Epithelial cell of prostate (primary cell): ENCODE measurements at regions not wholly inside any gene's neighbourhood (a gene's known extent, or its start where the extent isn't known, plus 50 kb on each side); places are given as distances from the start of the nearest gene placed in this dataset.
"Not testable (repeated sequence)": the region's sequence is repeated elsewhere in the genome, so short reads cannot be mapped to it uniquely, and the experiment has no call there.

Experiments
- DNase-seq: peaks from one replicate; pipeline ENCODE4 v3.0.0-alpha.2; 2011; ENCODE audit warnings: low read depth, low spot score
- H3K27ac ChIP-seq: fragments of 450-650 bp; 2 replicates; pipeline ENCODE4 v1.5.1; 2017; ENCODE audit warnings: mild to moderate bottlenecking

DNA sequence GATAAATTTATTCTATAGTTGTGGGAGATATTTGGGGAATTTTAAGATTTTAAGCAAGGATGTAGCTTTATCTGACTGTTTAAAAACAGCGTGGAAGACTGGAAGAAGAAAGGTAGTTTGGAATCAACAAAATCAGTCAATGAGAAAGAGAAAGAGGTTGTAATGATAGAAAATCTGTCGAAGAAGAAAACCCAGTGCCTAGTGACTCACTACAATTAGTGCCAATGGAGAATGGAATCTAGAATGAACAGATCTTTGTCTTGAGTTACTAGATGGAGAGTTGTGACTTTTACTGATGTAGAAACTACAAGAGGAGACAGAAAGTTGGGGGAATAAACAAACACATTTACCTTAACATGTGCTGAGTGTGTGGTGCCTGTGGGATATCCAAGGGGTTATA, 577.8 kb upstream of the NR5A2 start:
- H3K27ac ChIP-seq: no peak overlapping the region
- DNase-seq: no peak

DNA sequence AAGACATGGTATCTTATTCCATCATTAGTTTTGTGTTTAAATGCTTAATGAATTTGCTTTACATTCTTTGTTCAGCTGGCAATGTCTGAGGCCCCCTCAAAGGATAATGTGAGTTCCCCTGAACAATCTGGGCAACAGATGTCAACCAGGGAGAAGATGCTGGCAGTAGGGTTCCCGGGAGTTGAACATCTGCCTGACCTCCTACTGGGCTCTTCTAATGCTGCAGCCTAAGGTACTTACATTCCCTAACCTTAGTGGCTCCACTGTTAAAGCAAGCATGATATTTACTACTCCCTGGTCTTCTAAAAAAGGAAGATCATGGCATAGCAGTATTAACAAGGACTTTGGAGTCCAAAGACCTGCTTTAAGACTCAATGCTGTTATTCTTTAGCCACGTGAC, 574.9 kb upstream of the NR5A2 start:
- no peak overlapping the region for H3K27ac ChIP-seq
- no peak for DNase-seq

DNA sequence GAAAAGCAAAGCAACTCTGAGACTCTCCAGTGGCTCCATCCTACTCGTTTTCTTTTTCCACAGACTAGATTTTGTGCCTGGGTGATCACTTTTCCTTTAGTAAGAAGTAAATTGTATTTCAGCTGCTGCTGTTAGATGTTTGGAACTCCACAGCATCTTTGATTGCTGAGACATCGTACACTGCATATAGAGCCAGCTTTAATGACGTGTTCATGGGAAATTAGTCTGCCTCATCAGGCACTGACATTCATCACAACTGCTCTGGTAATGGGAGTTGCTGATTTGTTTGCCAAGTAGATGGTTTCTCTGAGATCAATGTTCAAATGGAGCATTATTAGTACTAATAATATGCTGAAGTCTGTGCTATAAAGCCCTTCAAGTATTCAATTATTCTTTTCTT, 573.8 kb upstream of the NR5A2 start:
- no peak for DNase-seq
- H3K27ac ChIP-seq: no peak overlapping the region

DNA sequence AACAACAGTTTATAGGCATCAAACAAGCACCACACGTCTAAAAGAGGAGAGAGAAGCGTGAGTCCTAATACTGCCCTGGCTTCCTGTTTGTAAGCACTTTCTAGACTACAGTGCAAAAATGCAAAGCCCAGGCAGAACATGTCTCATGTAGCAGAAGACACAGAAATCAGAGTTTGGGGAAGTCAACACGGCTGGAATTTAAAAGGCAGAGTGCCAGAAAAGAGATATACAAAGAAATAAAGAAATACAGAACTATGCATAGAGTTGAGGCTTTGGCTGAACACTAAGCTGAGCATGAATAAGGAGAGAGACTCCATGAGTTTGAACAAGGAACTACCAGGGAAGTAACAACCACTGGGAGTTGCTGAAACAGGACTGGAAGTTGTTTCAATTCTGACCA, 566.6 kb upstream of the NR5A2 start:
- no peak for DNase-seq

DNA sequence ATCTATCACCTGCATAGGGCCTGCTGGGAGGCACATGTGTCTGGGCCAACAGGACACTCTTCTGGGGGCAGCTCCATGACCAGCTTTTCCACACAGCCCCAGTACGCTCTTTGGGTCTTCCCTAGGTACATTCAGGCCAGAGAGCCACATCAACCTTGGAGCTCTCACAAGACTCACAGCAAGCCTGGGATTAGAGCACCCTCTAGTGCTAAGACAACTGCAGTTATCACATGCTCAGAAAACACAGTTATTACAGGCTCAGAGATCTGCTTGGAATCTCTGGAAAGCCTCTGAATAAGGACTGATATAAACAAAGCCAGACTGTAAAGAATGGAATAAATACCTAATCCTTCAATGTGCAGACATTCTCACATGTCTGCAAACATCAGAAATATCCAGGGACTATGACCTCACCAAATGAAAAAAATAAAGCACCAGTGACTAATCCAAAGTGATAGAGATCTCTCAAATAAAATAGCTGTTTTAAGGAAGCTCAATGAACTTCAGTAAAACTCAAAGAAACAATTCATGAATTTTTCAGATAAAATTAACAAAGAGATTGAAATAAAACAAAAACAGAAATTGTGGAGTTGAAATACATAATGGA, 563.9 kb upstream of the NR5A2 start:
- DNase-seq: peak; percentile 2

More for the DNA sequence above, 566.6 kb upstream of the NR5A2 start:
- H3K27ac ChIP-seq: no peak overlapping the region

DNA sequence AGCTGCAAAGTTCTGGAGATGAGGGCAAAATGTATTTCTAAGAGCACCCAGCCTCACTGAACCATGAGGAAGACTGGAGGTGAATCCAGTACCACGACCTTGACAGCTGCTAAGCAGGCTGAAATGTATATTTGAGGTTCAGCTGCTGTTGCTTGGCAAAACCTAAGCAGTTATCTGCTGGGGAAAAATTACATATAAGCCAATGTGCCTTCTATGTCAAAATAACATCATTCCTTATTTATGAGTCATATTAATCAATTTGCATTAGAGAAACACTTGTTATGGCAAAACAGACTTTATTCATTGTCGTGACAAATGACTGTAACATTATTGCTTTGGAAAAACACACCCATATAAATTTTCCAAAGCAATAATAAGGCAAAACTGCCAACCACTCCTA, 560.5 kb upstream of the NR5A2 start:
- no peak for DNase-seq
- H3K27ac ChIP-seq: no peak overlapping the region

More for the DNA sequence above, 563.9 kb upstream of the NR5A2 start:
- no peak overlapping the region for H3K27ac ChIP-seq

DNA sequence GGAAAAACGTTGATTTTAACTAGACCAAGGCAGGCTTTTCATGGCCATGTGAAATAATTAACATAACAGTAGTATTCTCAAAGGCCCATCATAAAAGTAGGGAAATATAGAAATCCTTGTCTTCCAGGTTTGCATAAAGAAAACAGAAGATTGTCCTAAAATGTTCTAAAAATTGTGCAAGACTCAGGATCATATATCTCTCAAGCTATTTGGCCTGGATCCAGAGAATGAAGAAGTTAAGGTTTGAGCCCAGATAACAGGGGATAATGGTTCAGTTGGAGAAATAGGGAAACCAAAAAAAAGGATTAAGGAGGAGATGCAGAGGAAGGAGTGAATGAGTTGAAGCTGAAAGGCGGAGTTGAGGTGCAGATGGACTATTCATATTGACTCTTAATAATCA, 555.5 kb upstream of the NR5A2 start:
- H3K27ac ChIP-seq: no peak overlapping the region
- DNase-seq: no peak

DNA sequence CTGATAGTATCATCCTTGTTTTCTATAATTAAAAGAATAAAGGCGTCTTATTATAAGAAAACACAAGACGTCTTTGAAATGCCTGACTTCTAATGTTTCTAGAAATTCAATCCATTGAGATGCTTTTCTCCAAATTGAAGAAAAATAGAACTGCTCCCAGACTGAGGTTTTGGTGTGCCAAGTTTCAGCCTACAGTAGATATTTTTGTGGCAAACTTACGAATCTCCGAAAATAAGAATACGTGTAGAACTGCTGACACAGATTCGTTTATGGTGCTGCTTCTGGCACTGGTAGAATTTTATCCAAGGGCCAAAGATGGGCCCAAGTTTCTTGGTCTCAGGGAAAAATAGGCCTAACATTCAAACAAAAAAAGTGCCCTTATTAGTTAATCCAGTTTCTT, 554.5 kb upstream of the NR5A2 start:
- no peak for DNase-seq
- no peak overlapping the region for H3K27ac ChIP-seq

DNA sequence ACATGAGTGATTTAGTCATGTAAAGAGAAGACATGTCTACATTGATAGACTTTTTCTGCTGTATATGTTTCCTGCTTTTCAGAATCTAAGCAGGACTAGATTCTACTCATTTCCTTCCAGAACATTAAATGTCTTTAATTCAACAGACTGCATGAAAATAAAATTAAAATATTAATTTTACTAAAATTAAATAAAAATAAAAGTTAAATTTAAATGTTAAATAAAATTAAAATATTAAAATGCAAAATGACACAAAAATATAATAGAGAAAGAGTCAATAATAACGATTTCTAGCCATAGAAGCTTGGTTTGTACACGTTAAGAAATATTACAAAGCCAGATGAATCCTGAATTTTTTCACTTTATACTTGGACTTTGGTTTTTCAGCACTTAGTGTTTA, 552.8 kb upstream of the NR5A2 start:
- DNase-seq: no peak
- no peak overlapping the region for H3K27ac ChIP-seq

DNA sequence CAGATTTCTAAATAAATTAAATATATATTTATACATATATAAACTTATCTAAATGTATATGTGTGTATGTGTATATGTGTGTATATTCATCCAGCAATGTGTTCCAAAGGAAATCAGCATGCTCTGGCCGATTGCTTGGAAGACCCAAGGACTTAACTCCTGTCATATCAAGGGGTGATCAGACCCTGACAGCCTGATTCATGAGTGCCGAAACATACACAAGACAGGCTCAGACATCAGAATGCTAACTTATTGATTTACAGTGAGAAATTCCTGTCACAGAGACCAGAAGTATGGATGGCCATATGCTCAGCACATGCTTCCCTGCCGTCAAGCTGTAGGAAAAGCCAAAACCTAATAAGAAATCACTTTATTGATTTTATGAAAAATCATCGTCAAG, 545.1 kb upstream of the NR5A2 start:
- no peak for DNase-seq
- no peak overlapping the region for H3K27ac ChIP-seq

DNA sequence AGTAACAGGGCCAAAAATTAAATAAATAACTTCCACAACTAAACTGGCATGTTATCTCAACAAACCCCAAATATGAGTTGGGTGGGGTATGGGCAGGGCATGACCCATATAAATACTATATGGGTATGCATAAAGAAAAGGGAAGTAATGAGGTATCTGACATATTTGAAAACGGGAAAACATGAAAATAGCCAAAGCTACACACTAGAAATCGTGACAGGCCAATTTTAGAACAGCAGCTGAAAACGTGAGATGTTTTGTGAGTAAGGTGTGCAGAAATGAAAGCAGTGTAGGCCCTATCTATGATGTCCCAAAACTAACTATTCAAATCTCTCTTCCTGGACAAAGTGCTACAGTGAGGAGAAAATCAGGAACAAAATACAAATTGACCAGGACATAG, 537.9 kb upstream of the NR5A2 start:
- DNase-seq: no peak

DNA sequence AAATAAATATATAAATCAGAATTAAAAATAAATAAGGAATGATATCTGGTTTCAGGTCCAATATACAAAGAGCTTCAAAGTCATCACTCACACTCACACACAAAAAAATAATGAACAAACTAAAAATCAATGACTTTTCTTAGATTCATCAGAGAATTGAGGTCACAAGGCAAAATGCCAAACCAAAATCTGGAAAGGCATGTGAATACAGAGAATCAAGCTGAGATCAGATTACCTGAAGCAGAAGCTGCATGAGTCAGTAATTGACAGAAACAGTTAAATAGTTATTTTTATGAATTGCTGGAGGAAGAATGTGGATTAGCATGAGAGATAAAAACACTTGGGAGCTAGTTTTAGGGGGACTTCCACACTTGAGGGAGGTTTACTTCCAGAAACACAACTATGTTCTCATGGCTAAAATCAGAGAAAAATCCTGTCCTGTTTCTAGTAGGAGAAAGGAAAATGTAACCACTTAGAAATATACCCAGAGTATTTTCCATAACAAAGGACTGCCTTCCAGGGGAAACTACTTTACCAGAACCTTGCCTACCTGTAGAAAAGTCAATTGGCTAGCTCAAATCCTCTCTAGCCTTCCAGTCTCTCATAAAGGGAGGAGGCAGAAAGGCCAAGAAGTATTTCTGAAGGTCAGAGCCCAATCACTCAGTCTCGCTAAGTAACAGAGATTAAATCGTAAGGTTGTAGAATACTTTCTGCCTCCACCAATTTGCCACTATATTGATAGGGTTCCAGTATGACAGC, 536.6 kb upstream of the NR5A2 start:
- peak; percentile 18 for DNase-seq
- no peak overlapping the region for H3K27ac ChIP-seq

More for the DNA sequence above, 537.9 kb upstream of the NR5A2 start:
- no peak overlapping the region for H3K27ac ChIP-seq

DNA sequence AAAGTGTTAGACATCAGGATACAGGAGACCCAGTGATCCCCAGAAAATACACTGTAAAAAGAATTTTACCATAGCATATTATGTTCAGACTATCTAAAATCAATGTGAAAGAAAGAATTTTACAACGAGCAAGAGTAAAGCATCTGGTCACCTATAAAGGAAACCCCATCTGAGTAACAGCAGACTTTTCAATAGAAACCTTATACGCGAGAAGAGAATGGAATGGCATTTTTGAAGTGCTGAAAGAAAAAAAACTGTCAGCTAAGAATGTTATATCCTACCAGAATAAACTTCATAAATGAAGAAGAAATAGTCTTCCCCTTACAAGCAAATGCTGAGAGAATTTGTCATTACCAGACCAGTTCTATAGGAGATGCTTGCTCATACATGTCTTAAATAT, 532.1 kb upstream of the NR5A2 start:
- no peak for DNase-seq
- no peak overlapping the region for H3K27ac ChIP-seq

DNA sequence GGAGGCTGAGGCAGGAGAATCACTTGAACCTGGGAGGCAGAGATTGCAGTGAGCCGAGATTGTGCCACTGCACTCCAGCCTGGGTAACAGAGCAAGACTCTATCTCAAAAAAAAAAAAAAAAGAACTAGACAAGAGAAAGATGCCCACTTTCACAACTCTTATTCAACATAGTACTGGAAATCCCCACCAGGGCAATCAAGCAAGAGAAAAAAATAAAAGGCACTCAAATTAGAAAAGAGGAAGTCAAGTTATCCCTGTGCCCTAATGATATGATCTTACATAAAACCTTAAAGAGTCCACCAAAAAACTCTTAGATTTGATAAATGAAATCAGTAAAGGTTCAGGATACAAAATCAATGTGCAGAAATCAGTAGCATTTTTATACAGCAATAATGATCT, 528.7 kb upstream of the NR5A2 start:
- H3K27ac ChIP-seq: not testable (repeated sequence)

DNA sequence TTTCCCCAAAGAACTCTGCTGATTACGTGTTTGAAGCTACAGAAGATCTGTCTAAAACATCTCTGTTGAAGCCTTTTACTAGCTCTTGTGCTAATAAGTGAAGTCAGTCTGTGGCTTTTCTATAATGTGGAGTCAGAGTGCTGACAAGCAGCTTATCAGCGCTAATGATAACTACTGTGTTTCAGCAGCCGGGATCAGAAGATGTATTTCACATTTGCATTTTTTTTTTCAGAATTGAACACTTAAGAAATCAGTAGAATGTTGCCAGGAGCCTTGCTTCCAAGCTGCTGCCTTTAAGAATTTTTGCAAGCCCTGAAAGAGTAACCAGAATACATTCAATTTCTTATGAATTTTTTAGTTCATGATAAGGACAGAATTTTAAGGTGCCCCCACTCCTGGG, 519.4 kb upstream of the NR5A2 start:
- DNase-seq: no peak
- H3K27ac ChIP-seq: no peak overlapping the region

More for the DNA sequence above, 528.7 kb upstream of the NR5A2 start:
- not testable (repeated sequence) for DNase-seq

DNA sequence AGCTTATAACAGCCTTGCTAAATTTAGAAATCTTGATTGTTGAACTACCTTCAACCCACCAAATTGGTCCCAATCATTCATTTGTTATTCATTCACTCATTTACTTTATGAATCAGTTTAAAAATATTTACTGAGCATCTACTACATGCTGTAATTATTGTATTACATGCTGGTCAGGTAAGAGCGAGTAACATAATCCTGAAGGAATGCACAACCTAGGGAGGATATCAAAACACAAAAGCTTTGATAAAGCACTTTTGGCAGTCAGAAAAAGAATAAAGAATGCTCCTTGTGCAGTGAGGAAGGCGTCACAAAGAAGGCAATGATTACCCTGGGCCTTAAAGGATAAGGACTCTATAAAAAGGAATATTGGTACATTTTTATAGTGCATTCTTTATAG, 518.9 kb upstream of the NR5A2 start:
- H3K27ac ChIP-seq: no peak overlapping the region
- no peak for DNase-seq

DNA sequence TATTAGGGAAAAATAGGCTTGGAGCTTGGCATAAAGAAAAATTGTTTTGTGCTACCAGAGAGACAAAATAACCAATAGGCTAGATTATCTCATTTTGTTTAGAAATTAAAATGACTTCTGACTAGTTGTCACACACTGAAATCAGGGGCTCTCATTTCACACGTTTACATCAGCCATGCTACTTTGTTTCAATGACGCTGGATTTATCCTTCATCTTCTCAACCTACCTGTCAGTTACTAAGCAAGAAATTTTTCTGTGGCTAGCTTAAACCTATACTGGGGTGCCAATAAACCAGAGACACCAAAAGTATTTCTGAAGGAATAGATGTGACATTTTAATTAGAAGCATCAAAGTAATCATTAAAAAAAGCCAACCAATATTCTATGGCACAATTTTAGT, 518.1 kb upstream of the NR5A2 start:
- DNase-seq: no peak
- H3K27ac ChIP-seq: no peak overlapping the region

DNA sequence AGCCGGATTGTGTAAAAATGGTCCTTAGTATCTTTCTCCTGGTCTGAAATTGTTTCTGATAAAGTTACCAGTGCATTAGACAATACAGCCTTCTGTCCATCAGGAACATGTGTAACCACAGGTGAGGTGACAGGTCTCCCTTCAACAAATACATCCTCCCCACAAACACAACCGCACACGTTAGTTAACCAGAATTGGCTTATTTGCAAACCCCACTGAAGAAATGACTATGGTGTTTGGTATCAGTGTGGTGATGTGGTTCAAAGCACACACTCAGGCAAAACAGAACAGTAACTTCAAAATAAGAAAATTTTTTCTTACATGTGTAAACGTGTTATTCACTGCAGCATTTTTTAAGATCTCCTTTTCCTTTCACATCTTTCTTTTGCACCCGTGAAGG, 517.2 kb upstream of the NR5A2 start:
- DNase-seq: no peak

DNA sequence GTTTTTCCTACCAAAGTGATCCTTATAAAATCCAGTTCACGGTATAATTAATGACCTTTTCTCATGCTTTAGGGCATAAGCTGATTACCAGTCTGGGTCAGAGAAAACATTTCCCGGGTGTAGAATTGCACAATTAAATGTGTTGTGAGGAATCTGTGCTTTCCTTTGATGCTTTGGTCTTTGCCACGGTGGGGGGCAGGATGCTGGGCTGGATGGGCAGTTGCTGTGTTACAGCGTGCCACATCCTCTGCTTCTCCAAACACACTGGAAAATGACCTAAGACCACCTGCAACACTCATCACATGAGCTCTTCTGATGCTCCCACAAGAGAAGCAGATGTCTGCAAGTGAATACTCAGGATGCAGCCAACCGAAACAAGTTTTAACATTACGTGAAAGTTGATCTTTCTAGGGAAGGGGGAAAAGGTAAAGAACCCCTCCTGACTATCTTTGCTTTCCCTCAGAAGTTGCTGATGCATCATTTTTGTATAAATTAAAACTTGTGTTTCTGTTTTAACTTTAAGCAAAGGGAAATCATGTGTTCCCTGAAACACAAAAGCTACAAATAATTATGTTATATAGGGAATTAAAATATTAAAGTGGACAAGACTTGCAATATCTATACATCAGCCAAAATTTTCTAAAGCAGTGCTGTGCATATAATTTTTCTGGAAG, 515.3 kb upstream of the NR5A2 start:
- DNase-seq: no peak
- H3K27ac ChIP-seq: no peak overlapping the region

More for the DNA sequence above, 517.2 kb upstream of the NR5A2 start:
- H3K27ac ChIP-seq: no peak overlapping the region

DNA sequence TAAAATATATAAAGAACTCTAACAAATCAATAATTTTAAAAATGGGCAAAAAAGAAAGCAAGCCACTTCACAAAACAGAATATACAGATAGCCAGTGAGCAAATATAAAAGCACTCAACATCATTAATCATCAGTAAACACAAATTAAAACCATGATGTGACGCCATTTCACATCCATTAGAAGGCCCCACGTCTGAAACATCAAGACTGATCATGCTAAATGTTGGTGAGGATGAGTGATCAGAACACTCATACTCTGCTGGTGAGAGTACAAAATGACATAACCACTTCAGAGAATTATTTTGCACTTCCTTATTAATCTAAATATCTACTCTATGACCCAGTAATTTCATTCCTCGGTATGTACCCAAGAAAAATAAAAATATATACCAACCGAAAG, 512.2 kb upstream of the NR5A2 start:
- DNase-seq: no peak
- H3K27ac ChIP-seq: no peak overlapping the region

DNA sequence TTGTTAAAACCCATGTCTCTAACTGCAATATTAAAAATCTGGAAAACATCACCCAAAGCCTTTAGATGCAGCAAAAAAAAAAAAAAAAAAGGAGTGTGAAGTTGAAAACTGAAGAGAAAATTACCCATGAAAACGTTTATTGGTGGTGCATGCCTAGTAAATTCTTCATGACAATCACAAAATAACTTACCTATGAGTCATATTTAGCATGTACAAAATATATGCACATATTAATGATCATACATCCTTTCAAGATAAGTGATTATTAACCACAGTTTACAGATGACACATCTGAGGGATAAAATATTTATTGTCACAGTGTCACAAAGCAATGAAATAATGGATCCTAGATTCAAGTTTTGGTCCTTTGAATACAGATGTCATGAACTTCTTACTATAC, 505.2 kb upstream of the NR5A2 start:
- no peak for DNase-seq
- no peak overlapping the region for H3K27ac ChIP-seq

DNA sequence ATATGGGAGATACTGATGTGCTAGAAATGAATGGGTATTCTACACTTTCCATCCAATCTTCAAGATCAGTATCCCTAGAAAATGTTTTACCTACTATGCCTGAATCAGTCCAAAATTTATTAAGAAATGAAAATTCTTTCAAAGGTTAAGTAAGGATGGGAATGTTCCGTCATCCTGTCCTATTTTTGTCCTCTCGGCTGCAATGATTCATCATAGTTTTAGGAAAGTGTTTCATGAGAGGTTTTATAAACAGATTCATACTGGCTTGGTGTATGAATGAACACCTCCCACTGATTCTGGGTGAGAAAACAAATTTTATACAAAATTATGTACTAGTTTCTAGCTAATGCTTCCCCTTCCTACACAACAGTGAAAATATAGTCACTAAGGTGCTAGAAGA, 504.6 kb upstream of the NR5A2 start:
- DNase-seq: no peak

More for the DNA sequence above, 504.6 kb upstream of the NR5A2 start:
- H3K27ac ChIP-seq: no peak overlapping the region
